Stimulated activated CD4-positive, alpha-beta T cell treated with anti-CD3 and anti-CD28 coated beads, Interleukin-4, amount 100 ng/mL, for 24 hours (primary cell): ENCODE measurements at regions not wholly inside any gene's neighbourhood (a gene's known extent, or its start where the extent isn't known, plus 50 kb on each side); places are given as distances from the start of the nearest gene placed in this dataset.

Source experiments
- DNase-seq: peaks from one replicate; pipeline ENCODE4 v3.0.0-alpha.2; 2020

DNA sequence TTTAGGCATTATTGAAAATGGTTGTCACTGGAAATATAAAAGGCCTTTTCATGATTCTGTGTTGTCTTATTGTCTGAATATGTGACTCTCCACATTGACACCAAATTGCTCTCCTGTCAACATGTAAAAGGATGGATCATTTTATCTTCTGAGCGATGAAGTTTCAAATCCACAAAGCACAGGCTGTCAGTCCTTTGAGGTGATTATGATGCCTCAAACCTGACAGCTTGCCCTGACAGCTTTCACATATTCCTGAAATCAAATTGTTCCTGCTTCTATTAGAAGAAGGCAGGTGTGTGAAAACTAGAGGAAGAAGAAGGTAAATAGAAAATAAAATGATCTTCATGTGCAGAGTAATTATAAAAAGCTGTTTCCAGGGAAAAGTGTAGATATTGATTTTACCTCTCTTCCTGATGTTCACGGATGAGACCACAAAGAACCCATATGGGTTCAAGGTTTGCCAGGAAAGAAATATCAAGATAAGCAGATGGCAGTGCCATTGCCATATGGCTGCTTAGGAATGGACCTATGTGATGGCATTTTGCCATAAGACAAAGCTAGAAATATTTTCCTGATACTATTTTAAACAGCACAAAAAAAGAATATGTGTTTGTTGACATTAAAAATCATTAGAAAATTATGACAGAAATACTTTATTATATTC lies 1006.3 kb upstream of the AGA start:
- no peak for DNase-seq

DNA sequence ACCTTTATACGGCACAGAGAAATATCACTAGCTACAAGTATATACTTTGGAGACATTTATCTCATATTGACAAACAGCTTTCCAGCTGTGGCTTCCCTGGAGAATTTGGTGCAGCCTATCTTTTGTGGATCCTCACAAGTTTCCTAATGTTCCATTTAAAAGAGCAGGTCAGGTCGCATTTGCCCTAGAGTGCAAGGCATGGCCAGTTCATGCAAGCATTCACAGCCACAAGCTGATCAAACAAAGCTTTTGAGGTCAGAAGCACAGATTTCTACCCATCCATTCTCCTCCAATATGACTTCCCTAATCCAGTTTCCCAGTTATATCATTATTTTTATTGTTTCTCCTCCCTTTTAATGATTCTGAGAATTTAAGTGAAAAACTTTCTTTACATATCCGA lies 1008.4 kb upstream of the AGA start:
- no peak for DNase-seq

DNA sequence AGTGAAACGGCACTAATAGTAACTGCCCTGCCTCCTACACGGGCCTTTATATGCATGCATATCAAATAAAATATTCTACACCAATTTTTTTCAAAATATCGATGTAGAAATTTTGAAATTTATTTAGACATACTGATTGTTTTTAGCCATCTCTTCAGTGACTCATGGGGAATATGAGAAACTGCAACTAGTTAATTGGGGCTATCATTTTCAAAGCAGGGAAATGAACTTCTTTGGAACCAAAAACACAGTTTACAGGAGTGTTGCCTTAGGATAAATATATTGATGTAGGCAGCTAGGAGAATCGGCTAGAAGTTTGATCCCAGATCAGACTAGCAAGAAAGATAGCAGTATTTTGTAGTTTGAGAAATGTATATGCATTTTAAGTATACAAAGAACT lies 1010.8 kb upstream of the AGA start:
- DNase-seq = no peak

DNA sequence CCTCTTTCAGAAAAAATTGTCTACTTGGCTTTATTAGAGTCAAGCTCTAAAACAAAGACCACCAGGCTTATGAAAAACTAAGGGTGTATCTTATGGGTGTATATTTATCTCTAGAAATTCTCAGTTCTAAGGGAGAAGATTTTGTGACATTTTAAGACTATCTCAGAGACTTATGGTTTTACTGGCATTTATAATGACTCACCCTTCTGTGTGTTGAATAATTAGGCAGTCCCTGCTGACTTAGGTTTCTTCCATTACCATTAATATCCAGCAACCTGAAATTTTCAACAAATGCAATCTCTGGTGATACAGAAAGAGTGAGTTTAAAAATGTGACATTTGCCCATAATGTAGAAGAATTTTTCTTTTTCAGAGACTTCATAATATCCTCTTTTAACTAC lies 1015.0 kb upstream of the AGA start:
- DNase-seq = no peak

DNA sequence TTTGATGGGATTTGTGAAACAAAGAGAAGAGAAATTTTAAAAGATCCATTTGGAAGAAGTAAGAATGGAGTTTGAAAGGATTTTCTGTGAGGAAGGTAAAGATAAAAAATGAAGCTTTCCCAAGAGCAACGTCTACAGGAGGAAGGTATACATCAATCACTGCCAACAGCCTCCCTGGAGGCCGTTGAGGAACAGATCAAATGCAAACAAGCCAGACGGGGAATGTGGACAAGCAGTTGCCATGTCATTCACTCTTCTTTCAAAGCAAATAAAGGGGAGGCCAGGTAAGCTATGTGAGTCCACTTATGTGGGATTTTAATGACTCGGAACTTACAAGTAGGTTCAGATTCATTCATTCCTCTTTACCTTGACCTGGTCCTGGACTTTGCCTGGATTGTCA lies 1020.5 kb upstream of the AGA start:
- DNase-seq = no peak

DNA sequence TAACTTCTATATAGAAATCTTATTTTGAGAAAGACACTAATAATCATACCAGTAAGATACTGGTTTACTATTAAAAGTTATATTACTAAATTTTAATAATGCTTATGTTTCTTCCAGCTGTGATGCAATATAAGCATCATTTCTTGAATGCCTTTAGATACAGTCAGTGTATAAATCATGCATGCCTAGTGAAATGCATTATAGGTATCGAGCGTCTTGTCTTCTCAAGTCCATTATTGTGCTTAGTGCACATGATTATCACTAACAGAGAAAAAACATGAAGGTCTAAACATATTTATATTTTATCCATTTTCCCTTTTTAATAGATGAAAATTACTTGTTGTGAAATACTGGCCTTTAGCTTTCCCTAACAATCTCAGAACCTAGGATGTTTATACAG lies 1021.5 kb upstream of the AGA start:
- no peak for DNase-seq

DNA sequence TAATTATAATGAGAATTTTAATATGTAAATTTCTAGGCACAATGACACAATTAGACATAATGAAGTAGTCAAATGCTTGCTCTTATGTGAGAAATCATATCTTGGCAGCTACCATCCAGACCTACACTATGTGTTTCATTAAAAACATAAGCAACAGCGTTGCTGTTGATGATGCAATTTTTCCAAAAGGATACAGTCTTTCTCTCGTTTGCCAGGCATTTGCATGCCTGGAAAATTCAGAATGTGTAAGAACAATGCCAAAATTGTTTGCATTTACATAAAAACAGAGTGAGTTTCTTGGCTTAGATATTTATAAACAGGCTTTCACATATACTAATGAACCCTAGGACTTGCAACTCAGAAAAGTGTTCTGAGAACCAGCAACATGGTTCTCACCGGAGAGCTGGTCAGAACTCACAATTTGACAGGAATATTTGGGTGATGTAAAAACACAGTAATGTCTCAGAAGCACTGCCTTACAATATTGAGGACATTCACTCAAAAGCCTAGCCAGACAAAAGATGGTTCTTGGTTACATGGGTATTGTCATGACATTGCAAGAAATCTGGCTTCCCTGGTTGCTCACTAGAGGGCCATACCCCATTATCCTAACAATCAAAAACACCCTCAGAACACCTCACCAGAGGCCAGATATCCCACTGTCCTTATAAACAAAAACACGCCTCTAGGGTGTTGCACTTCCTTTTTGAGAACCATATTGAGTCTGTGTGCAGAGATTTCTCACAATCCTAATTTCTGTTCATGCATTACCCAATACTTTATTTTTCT lies 1029.0 kb upstream of the AGA start:
- DNase-seq = no peak

DNA sequence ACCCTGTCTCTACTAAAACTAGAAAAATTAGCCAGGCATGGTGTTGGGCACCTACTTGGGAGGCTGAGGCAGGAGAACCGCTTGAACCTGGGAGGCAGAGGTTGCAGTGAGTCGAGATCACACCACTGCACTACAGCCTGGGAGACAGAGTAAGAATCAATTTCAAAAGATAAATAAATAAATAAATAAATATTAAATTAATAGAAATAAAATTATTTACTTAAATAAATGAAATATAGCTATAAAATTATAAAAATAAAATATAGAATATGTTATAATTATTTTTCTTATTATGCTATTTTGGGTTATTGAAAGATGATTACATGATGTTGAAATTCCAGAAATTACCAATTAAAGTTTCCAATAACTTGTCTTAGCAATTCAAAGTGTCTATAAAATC lies 1029.8 kb upstream of the AGA start:
- no peak for DNase-seq

DNA sequence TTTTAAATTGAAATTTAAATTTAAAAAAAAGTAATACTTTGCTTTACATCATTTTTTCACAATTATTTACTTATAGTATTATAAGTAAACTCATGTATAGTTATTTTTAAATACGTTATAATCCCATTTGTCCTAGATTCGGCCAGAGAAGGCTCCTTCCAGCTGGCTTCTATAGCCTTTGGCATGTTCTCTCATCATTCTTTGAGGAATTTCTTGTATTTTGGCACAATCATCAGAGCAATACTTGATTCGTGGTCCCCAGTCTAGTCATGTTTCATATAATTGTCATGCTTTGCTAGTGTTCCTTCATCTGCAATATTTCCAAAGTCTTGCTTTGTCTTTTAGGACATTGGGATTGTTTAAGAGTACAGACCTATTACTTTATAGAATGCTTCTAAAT lies 1037.9 kb upstream of the AGA start:
- no peak for DNase-seq

DNA sequence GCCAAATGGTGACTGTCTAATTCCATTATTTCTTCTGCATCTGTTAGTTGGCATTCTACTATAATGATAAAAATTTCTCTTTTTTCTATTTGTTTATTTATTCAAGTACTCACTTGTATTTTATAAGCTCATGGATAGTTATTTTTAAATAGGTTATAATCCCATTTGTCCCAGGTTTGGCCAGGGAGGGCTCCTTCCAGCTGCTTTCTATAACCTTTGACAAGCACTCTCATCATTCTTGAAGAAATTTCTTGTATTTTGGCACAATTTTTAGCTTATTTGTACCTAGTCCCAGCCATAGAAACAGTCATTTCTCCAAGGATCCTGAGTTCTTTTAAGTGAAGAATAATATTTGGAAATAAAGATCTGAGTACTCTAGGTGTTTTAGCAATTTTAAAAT lies 1038.6 kb upstream of the AGA start:
- DNase-seq = no peak

DNA sequence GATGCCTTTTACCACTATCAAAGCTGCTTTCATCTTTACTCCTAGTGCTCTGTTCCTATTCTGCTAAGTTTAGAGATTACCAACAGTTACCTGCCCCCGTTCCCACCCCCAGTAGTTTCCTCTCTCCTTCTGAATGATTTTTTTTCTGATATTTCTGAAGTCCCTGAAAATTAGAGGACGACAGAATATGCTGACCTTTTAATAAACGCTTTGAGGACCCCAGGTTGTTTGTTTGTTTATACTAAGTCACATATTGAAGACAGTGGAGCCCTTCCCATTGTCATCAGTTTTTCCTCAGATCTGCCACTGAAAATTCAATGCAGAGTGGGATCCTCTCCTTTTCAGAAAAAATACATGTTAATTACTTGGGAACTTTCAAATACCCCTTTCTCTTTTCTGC lies 1039.3 kb upstream of the AGA start:
- DNase-seq = no peak

DNA sequence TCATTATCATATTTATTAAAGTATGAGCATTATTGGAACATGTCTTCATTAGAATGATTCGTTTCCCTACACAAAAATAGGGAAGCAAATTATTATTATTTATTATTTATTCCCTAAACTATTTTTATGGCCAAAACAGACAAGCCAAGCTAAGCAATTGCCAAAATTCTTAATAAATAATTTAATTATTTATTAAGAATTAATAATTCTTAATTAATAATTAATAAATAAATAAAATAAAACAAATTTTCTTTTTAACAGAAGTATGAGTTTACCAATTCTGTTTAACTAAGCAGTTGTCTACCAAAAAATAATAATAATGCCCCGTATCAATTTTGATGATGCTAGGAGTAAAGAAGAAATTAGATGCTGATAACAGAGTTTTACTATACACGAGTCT lies 1080.8 kb upstream of the AGA start:
- no peak for DNase-seq

DNA sequence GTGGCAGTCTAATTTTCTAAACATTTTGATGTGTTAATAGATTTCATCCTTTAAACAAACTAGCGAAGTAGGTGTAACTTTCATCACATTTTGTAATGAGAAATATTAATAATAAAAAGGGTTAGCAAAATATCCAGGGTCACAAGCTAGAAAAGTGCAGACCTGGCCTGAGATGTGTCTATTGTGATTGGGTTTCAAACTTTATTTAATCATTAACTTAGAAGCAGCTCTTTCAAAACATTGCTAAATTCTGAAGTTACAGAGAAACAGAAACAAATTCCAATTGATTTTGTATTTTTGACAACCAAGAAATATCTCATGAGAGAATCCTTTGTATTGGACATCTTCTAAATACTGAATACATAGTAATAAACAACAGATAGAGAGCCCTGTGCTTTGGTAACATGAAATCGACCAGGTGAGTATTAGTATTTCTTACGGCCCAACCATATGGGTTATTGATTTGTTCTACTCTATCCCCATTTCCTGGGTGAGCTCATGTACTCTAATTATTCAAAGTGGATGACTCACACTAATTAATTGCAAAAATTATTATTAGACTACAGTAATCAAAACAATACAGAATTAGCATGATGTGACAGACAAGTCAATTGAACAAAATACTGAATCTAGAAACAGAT lies 1093.8 kb upstream of the AGA start:
- DNase-seq = no peak

DNA sequence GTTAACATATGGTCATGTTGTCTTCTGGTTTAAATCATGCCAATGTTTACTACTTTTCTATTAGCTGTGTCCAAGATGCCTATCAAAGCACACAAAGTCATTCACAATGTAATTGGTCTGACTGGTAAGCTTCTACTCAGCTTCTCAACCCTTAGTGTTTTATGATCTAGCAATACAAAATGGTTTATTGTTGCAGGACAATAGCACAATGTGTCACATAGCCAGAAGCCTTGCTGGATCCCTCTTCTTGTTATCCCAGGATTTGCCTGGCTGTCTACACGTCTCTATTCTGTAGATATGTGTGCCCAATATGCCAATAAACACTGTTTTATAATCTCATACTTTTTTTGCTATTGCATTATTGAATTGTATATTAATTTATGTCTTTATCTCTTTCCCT lies 1111.0 kb upstream of the AGA start:
- no peak for DNase-seq

DNA sequence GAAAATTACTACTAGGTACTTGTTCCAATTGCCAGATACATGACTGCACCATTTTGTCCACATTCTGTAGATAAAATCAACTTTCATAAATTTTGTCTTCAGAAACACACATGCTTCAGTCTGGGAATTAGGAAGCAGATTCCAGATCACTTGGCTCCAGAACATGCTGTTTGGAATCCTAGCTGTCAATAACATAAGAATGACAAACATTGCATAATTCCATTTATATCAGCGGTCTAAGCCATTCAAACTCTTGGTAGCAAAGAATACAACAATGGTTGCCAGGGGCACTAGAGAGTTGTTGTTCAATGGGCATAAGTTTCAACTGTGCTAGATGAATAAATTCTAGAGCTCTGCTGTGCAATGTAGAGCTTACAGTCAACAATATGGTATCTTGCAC lies 1112.1 kb upstream of the AGA start:
- no peak for DNase-seq

DNA sequence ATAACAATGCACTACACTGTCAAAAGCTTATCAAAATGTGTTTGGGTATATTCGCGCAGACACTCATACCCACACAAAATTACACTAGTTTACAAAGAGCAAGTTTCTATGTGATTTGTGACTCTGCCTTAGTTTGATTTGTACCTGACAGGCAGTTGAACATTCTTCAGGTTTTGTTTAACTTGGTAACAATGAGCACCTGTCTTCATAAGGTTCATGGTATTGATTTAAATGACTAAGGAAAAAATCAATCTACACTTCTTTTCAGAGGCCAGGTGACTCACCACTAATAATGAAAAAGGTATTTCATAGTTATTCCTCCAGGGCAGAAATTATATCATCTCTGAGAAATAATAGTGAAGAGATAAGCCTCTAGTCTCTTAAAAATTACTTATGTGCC lies 1114.6 kb upstream of the AGA start:
- no peak for DNase-seq

DNA sequence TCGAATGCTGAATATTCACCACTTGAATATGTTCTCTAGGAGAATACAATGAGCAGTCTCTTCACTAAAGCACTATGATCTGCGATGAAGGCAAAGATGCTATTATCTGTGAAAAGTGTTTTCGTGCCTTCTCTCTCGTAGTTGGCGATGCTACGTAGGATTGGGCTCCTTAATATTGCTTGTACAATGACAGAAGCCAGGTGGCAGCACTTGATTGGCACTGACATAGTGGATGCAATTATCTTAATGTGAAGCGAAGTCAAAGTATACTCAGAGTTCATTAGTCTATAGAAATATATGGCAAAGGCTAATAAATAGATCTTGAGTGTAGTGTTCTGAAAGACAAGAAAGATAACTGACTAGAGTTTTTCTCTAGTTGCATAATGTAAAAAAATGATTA lies 1135.7 kb upstream of the AGA start:
- no peak for DNase-seq

DNA sequence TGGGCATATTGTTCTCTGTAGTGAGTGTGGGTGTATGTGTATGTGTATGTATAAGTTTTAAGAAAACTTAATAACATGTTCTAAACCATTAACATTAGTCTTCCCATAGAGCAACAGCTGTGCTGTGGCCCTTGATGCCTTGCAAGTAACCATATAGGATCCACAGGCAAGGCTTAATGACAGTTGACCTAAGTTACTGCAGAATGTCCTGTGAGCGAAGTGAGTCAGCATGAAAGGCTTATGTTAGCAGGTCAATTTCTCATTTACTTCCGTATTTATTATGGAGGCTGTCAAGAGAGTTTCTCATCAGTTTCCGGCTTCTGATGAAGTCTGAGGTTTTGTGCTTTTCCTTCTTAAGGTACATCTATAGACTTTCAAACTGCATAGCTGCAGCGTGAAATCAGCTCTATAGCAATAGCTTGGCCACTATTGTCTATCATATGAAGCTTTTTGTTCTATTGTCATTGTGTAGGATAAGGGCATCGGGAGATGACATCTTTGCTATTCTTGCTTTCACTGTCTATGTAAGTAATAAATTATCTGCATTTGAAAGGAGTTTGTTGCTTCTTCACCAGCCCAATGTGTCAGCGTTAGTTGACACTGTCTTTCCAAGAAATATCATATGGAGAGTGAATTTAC lies 1153.4 kb upstream of the AGA start:
- DNase-seq = no peak

DNA sequence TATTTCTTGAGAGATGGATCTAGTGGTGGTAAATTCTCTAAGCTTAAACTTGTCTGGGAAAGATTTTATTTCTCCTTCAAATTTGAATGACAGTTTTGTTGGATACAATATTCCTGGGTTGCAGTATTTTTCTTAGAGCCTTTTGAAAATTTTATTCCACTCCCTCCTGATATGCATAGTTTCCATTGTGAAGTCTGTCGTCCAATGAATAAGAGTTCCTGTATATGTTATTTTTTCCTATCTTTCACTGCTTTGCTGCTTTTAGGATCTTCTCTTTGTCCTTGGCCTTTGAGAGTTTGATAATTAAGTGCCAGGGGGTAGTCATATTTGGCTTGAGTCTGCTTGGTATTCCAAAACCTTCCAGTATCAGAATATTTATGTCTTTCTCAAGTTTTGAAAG lies 1156.4 kb upstream of the AGA start:
- DNase-seq = no peak

DNA sequence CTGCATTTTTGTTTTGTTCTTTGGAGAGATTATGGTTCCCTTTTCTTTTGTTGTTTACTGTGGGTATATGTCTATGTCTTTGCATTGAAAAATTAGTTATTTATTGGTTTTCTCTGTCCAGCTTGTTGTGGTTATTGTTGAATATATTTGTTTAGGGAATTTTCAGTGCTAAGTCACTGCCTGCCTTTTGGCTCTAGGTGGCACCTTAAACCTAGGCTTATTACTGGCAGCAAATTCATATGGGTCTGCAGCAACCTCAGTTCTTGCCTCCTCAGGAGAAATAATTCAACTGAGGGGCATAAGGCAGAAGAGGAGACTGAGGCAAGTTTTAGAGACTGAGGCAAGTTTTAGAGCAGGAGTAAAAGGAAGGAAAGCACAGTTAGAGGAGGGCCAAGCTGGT lies 1157.3 kb upstream of the AGA start:
- no peak for DNase-seq

DNA sequence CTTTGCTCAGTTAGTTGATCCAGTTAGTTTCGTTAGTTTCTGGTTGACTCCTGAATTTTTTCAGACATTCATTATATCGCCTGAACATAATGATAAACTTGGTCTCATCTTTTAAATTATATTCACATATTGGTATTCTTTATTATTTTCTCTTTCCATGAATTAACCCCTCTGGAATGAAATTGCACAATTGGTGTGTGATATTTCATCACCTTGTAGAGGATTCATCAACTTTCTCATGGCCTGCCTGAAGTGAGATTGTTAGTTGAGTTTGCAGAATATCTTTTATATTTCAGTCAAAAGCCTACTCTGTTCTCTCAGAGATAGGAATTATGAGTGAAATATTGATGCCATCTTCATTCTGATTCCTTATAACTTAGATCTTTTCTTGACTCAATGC lies 1160.6 kb upstream of the AGA start:
- no peak for DNase-seq

DNA sequence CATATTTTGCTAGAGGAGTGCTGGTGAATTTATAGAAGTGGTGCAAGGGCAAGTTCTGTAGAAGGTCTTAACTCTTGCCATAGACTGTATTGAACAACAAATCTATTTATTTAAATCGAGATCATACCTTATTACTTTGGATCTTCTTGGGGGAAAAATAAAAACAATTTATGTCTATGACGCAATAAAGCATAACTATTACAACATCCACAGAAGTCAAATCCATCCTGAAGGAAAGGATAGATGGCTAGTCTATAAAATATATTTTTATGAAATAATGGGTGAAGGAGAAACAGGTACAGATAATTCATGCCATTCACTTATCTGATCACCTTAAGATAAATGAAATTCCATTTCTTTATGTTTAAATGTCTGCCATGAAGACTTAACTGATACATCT lies 1168.8 kb upstream of the AGA start:
- no peak for DNase-seq

DNA sequence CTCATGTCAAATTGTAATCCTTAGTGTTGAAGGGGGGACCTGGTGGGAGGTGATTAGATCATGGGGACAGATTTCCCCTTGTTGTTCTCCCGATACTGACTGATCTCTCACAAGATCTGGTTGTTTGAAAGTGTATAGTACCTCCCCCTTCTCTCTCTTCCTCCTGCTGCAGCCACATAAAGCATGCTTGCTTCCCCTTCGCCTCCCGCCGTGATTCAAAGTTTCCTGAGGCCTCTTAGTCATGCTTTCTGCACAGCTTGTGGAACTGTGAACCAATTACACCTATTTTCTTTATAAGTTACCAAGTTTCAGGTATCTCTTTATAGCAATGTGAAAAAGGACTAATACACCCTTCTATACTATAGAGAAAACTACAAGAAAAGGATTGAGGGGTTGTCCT lies 1170.5 kb upstream of the AGA start:
- no peak for DNase-seq

DNA sequence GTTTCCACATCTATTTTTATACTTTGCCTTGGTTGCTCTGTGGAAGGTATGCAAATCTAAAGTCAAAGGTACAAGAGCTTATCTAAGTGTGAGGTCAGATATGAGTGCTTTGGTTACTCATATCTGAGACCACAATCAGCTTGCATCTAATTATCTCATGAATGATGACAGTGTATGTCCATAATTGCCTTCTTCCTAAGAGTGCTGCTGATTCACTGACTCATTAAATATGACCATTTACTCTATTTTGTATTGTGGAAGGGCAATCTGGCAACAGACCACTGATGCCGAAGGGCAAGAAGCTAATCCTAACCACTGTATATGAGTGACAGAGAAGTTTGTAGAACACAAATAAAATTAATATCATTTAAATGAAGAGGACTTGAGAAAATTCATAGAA lies 1190.2 kb upstream of the AGA start:
- DNase-seq = no peak
